ENCODE measurements at regions not wholly inside any gene's neighbourhood (a gene's known extent, or its start where the extent isn't known, plus 50 kb on each side); places are given as distances from the start of the nearest gene placed in this dataset.

DNA sequence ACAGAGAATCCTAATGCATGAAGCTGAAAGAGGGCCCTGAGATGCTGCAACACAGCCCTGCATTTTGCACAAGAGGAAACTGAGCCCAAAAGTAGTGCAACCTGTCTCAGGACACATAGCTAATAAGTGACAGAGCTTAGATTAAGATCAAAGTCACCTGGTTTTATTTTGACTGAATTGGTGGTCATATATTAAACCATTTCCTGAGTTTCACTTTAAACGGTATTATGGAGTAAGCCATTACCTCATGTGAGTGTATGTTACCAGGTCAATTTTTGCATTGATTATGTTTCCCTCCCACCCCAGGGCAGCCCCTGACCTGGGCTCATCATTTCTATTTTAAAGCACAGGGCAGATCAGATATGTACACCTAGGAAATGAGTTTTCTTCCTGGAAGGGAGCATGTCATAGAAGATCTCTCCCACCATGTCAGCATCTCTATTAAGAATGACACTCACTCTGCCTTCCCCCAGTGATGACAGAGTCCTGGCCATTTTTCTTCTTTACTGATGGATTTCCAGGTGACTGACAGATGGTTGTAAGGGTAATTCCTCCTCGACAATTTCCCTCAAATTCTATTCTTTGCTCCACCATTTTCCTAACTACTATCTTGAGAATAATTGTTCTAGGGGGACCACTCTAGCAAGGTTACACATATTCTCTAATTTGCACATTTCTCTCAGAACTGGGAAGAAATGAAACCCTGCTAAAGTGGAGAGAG, 441.3 kb upstream of the SLC14A2 start:
- Histone ChIP-seq H3F3A (ENCODE audit: low read length, unreplicated experiment) (no peaks in the 10 kb centered on the region), H3K4me2 (ENCODE audit: low read length) (no peak overlapping the region), H3K9me3 (ENCODE audit: low read length) (no peaks in the 10 kb centered on the region), H3K9ac (ENCODE audit: low read length) (no peak overlapping the region), H3K36me3 (ENCODE audit: low read depth, low read length) (no peaks in the 10 kb centered on the region), H3K79me2 (ENCODE audit: low read length) (no peaks in the 10 kb centered on the region), H3K4me1 (ENCODE audit: insufficient read depth, low read length) (peaks cover 16% of the 10 kb centered on the region), H3K27ac (ENCODE audit: low read length) (no peak overlapping the region), H2AFZ (ENCODE audit: low read length) (no peak overlapping the region), H3K27me3 (ENCODE audit: low read length) (no peaks in the 10 kb centered on the region), H3K4me3 (ENCODE audit: low read length) (no peak overlapping the region), H4K20me1 (ENCODE audit: low read length) (no peaks in the 10 kb centered on the region), H3K9me2 (replicated peaks; ENCODE audit: low read length) (no peaks in the 10 kb centered on the region)
- ChIA-PET POLR2A (ENCODE audit: unreplicated experiment) (no interaction called here), CTCF (no interaction called here)
- intact Hi-C loops (cut with micrococcal nuclease), result no loop called here
- BruUV-seq (replicated peaks), result no TSS peak
- no peak for DNase-seq
- TF ChIP-seq, protein P1, sequence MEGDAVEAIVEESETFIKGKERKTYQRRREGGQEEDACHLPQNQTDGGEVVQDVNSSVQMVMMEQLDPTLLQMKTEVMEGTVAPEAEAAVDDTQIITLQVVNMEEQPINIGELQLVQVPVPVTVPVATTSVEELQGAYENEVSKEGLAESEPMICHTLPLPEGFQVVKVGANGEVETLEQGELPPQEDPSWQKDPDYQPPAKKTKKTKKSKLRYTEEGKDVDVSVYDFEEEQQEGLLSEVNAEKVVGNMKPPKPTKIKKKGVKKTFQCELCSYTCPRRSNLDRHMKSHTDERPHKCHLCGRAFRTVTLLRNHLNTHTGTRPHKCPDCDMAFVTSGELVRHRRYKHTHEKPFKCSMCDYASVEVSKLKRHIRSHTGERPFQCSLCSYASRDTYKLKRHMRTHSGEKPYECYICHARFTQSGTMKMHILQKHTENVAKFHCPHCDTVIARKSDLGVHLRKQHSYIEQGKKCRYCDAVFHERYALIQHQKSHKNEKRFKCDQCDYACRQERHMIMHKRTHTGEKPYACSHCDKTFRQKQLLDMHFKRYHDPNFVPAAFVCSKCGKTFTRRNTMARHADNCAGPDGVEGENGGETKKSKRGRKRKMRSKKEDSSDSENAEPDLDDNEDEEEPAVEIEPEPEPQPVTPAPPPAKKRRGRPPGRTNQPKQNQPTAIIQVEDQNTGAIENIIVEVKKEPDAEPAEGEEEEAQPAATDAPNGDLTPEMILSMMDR (conservative IDR thresholded peaks at IDR 0.05; ENCODE audit: low read depth, low read length), result no peak
- TF ChIP-seq EZH2phosphoT487 (IDR thresholded peaks at IDR 0.05; ENCODE audit: borderline replicate concordance, low read length) (no peak), EZH2 (IDR thresholded peaks at IDR 0.05; ENCODE audit: low read length, unreplicated experiment) (no peak)
- ATAC-seq, result no peak

DNA sequence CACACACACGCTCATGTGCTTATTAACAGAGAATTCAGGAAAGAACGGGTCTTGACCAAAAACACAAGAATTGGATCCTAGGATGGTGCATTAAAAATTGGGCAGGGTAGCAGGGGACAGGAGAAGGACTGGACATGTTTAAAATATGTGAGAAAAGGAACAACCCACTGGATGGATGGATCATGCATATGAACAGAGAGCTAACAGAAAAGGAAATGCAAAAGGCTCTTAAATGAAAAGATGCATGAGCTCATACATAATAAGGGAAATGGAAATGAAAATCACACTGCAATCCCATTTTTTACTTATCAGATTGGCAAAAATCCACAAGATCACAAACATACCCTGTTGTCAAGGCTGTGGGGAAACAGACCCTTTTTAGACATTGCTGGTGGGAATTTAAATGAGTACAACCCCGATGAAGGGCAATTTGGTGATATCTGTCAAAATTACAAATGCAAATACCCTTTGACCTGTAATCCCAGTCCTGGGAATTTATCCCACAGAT, 440.6 kb upstream of the SLC14A2 start:
- Histone ChIP-seq H3K9me3 (ENCODE audit: low read length) (no peaks in the 10 kb centered on the region), H3K4me2 (ENCODE audit: low read length) (no peak overlapping the region), H4K20me1 (ENCODE audit: low read length) (no peaks in the 10 kb centered on the region), H3K4me1 (ENCODE audit: insufficient read depth, low read length) (peaks cover 10% of the 10 kb centered on the region), H3K4me3 (ENCODE audit: low read length) (no peak overlapping the region), H3K27me3 (ENCODE audit: low read length) (no peaks in the 10 kb centered on the region), H2AFZ (ENCODE audit: low read length) (no peak overlapping the region), H3K27ac (ENCODE audit: low read length) (no peak overlapping the region), H3K9me2 (replicated peaks; ENCODE audit: low read length) (no peaks in the 10 kb centered on the region), H3K79me2 (ENCODE audit: low read length) (no peaks in the 10 kb centered on the region), H3K9ac (ENCODE audit: low read length) (no peak overlapping the region), H3K36me3 (ENCODE audit: low read depth, low read length) (no peaks in the 10 kb centered on the region), H3F3A (ENCODE audit: low read length, unreplicated experiment) (no peaks in the 10 kb centered on the region)
- no peak for DNase-seq
- BruUV-seq (replicated peaks), result no TSS peak
- no peak for ATAC-seq
- POLR2A ChIA-PET (ENCODE audit: unreplicated experiment), result no interaction called here
- CTCF ChIA-PET, result no interaction called here
- intact Hi-C loops (cut with micrococcal nuclease), result no loop called here
- no peak for TF ChIP-seq EZH2phosphoT487 (IDR thresholded peaks at IDR 0.05; ENCODE audit: borderline replicate concordance, low read length)
- TF ChIP-seq EZH2 (IDR thresholded peaks at IDR 0.05; ENCODE audit: low read length, unreplicated experiment), result no peak
- TF ChIP-seq, protein P1 (conservative IDR thresholded peaks at IDR 0.05; ENCODE audit: low read depth, low read length), result no peak

DNA sequence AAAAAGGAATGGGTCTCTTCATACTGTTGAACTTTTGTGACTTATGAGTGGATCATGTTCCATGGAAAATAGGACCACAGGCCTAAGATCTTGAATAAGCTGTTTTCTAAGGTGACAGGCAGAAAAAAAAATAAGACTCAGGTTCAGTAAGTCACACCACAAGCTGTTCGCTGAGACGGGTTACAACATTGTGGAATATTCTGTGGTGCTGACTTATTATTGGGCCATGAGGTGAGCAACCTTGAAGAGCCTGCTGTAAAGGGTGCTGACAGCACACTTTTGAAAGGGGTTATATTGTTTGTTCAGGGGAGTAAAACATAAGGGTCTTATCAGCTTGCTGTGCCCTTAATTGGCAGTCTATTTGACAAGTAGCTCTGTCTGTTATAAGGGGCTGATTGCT, 439.8 kb upstream of the SLC14A2 start:
- Histone ChIP-seq H3K9me3 (ENCODE audit: low read length) (no peaks in the 10 kb centered on the region), H3K9ac (ENCODE audit: low read length) (no peak overlapping the region), H3K9me2 (replicated peaks; ENCODE audit: low read length) (no peaks in the 10 kb centered on the region), H3K27me3 (ENCODE audit: low read length) (no peaks in the 10 kb centered on the region), H3K79me2 (ENCODE audit: low read length) (no peaks in the 10 kb centered on the region), H3K27ac (ENCODE audit: low read length) (no peak overlapping the region), H2AFZ (ENCODE audit: low read length) (no peak overlapping the region), H3K4me1 (ENCODE audit: insufficient read depth, low read length) (0 out of 2 replicates have a peak, but pooled peaks cover 2% of the 10 kb centered on the region), H3F3A (ENCODE audit: low read length, unreplicated experiment) (no peaks in the 10 kb centered on the region), H3K36me3 (ENCODE audit: low read depth, low read length) (no peaks in the 10 kb centered on the region), H3K4me3 (ENCODE audit: low read length) (no peak overlapping the region), H3K4me2 (ENCODE audit: low read length) (no peak overlapping the region), H4K20me1 (ENCODE audit: low read length) (no peaks in the 10 kb centered on the region)
- no peak for ATAC-seq
- BruUV-seq (replicated peaks), result no TSS peak
- ChIA-PET CTCF (interaction anchor here (0.5 kb wide), 1 partner anchor 211 kb away, joined by 3 read pairs; no protein-coding TSS in a partner anchor), POLR2A (ENCODE audit: unreplicated experiment) (no interaction called here)
- intact Hi-C loops (cut with micrococcal nuclease), result no loop called here
- no peak for DNase-seq
- no peak for TF ChIP-seq EZH2phosphoT487 (IDR thresholded peaks at IDR 0.05; ENCODE audit: borderline replicate concordance, low read length)

Measured in PC-3 (cell line).